AG04450 (cell line): ENCODE measurements at regions not wholly inside any gene's neighbourhood (a gene's known extent, or its start where the extent isn't known, plus 50 kb on each side); places are given as distances from the start of the nearest gene placed in this dataset.

Experiments
- CTCF ChIA-PET: fragments of 300-600, 350-600 bp; formaldehyde crosslinking; extraction: SDS; loops from one replicate; lab custom pipeline; 2022; ENCODE audit warnings: antibody characterized with exemption, inconsistent platforms; lab: Charles Lee
- POLR2A ChIA-PET: fragments of 350-600 bp; formaldehyde crosslinking; extraction: SDS; loops from one replicate; lab custom pipeline; 2021; ENCODE audit warnings: antibody characterized with exemption, inconsistent platforms; lab: Yijun Ruan, JAX
- DNase-seq: peaks from one replicate; pipeline ENCODE4 v3.0.0-alpha.2; 2011; ENCODE audit warnings: low read depth, low spot score
- H3K27ac ChIP-seq: one replicate; pipeline ENCODE4 v1.5.1; 2012; ENCODE audit warnings: low read depth, low read length, control low read depth
- H3K27me3 ChIP-seq: one replicate; pipeline ENCODE4 v1.6.0; 2012; ENCODE audit warnings: low read length; ENCODE audit not compliant: control insufficient read depth, insufficient read depth
- H3K4me3 ChIP-seq: 2 replicates; pipeline ENCODE4 v1.5.1; 2011; ENCODE audit warnings: mild to moderate bottlenecking, low read depth, low read length, control low read depth
- H3K9me3 ChIP-seq: 2 replicates; pipeline ENCODE4 v1.5.1; 2012; ENCODE audit warnings: low read length; ENCODE audit not compliant: control insufficient read depth, insufficient read depth
- TF ChIP-seq, protein P1 (sequence below): IDR thresholded peaks from 2 replicates; pipeline ENCODE4 v1.5.1; 2011; ENCODE audit warnings: low read depth, low read length, control low read depth, inconsistent platforms

GRCh38 chr4:41325901-41326300 is 69.2 kb downstream of the UCHL1 start:
- Histone ChIP-seq H3K27me3 (peaks cover 3% of the 10 kb centered on the region), H3K9me3 (no peaks in the 10 kb centered on the region), H3K4me3 (no peak overlapping the region), H3K27ac (no peak overlapping the region)
- TF ChIP-seq, protein P1, sequence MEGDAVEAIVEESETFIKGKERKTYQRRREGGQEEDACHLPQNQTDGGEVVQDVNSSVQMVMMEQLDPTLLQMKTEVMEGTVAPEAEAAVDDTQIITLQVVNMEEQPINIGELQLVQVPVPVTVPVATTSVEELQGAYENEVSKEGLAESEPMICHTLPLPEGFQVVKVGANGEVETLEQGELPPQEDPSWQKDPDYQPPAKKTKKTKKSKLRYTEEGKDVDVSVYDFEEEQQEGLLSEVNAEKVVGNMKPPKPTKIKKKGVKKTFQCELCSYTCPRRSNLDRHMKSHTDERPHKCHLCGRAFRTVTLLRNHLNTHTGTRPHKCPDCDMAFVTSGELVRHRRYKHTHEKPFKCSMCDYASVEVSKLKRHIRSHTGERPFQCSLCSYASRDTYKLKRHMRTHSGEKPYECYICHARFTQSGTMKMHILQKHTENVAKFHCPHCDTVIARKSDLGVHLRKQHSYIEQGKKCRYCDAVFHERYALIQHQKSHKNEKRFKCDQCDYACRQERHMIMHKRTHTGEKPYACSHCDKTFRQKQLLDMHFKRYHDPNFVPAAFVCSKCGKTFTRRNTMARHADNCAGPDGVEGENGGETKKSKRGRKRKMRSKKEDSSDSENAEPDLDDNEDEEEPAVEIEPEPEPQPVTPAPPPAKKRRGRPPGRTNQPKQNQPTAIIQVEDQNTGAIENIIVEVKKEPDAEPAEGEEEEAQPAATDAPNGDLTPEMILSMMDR, result no peak
- DNase-seq, result no peak
- ChIA-PET POLR2A (no interaction called here), CTCF (interaction anchor here (0.9 to 1.0 kb wide), 2 partner anchors 45 to 336 kb away, joined by 3 read pairs; no protein-coding TSS in a partner anchor)

DNA sequence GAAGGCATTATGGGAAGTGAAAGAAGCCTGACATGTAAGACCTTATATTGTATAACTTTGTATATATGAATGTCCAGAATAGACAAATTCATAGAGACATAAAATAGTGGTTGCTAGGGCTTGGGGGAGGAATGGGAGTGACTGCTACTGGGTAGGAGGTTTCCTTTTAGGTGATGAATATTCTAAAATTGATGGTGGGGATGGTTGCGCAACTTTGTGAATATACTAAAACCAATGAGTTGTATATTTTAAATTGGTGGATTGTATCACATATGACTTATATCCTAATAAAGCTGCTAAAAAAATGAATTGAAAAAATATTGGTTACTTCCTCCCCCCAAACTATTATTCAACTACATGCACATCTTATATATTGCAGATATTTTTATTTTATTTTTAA is 70.0 kb downstream of the UCHL1 start:
- TF ChIP-seq, protein P1, result no peak
- CTCF ChIA-PET, result no interaction called here
- no peak for DNase-seq
- no peaks in the 10 kb centered on the region for H3K9me3 ChIP-seq
- peaks cover 3% of the 10 kb centered on the region for H3K27me3 ChIP-seq
- no peak overlapping the region for H3K4me3 ChIP-seq
- H3K27ac ChIP-seq, result no peak overlapping the region
- POLR2A ChIA-PET, result no interaction called here

DNA sequence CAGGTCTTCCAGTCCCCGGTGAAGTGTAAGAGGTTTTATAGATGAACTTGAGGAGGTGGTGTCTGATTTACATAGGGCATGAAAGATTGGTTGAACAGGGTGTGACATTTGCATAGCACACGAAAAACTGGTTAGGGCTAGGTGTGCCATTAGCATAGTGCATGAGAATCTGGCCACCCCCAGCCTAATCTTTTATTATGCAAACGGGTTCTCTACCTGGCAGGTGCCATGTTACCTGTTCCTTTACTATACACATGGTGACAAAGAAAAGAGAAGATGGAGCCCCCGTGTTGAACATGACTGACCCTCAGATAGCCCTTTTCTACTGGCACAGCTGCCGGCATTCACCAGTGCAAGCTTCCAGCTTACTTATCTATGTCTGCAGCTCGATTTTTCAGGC is 71.0 kb downstream of the UCHL1 start:
- Histone ChIP-seq H3K27me3 (peaks cover 5% of the 10 kb centered on the region), H3K4me3 (no peak overlapping the region), H3K9me3 (no peaks in the 10 kb centered on the region), H3K27ac (no peak overlapping the region)
- TF ChIP-seq, protein P1, result no peak
- no peak for DNase-seq
- ChIA-PET POLR2A (interaction anchor here (1.2 kb wide), 1 partner anchor 31 kb away, joined by 3 read pairs; no protein-coding TSS in a partner anchor), CTCF (no interaction called here)

DNA sequence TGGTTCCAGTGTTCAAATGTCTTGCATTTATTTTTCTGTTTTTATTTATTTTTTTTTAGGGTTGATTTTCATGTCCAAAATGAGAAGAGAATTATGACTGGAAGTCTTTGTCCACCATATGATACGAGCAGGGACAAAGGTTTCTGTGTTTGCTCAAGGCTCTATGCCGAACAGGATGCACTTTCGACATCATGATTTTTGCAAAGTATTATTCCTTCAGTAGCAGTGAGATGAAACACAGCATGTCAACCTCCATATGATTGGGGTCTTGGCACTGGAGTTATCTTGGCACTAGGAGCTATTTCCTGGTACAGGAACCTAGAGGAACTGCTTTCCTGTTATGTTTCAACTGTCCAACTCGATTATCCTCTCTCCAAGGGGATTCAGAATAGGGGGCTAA is 72.6 kb downstream of the UCHL1 start:
- POLR2A ChIA-PET, result no interaction called here
- Histone ChIP-seq H3K27me3 (peaks cover 11% of the 10 kb centered on the region), H3K4me3 (no peak overlapping the region), H3K9me3 (no peaks in the 10 kb centered on the region), H3K27ac (no peak overlapping the region)
- no peak for DNase-seq
- TF ChIP-seq, protein P1, result no peak
- CTCF ChIA-PET, result interaction anchor here (0.6 kb wide), 1 partner anchor 119 kb away, joined by 3 read pairs; no protein-coding TSS in a partner anchor

- Histone ChIP-seq H3K9me3 (no peaks in the 10 kb centered on the region), H3K4me3 (no peak overlapping the region), H3K27ac (no peak overlapping the region), H3K27me3 (peaks cover 11% of the 10 kb centered on the region)
- DNase-seq, result no peak
- ChIA-PET POLR2A (no interaction called here), CTCF (interaction anchor here (1.5 kb wide), 1 partner anchor 331 kb away, joined by 6 read pairs; no protein-coding TSS in a partner anchor)
- TF ChIP-seq, protein P1, result no peak
Observed at GRCh38 chr4:41331224-41331623, 74.5 kb downstream of the UCHL1 start.
